ENCODE measurements at regions not wholly inside any gene's neighbourhood (a gene's known extent, or its start where the extent isn't known, plus 50 kb on each side); places are given as distances from the start of the nearest gene placed in this dataset.

DNA sequence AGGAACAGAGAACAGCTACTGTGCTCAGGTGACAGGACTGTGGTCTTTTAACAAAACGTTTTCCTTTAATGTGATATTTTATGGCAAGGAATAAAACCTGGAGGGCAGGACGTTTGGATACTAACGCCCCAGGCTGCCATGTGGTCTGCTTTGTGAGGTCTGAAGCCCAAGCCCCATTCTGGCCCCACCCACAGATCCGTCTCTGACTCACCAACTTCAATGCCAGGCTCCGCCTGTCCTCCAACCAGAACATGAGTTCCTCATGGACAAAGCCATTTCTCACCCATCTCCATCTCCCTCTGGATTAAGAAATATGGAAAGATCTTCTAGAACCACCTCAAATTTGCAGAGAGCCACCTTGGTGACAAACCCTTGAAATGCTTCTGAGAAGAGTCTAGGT lies 148.8 kb downstream of the CRYBB2 start:
- TF ChIP-seq, protein P1, sequence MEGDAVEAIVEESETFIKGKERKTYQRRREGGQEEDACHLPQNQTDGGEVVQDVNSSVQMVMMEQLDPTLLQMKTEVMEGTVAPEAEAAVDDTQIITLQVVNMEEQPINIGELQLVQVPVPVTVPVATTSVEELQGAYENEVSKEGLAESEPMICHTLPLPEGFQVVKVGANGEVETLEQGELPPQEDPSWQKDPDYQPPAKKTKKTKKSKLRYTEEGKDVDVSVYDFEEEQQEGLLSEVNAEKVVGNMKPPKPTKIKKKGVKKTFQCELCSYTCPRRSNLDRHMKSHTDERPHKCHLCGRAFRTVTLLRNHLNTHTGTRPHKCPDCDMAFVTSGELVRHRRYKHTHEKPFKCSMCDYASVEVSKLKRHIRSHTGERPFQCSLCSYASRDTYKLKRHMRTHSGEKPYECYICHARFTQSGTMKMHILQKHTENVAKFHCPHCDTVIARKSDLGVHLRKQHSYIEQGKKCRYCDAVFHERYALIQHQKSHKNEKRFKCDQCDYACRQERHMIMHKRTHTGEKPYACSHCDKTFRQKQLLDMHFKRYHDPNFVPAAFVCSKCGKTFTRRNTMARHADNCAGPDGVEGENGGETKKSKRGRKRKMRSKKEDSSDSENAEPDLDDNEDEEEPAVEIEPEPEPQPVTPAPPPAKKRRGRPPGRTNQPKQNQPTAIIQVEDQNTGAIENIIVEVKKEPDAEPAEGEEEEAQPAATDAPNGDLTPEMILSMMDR (IDR thresholded peaks at IDR 0.05), result no peak
- no peak for TF ChIP-seq POLR2A (IDR thresholded peaks at IDR 0.05)
